MV-4-11 (cell line): ENCODE measurements at regions not wholly inside any gene's neighbourhood (a gene's known extent, or its start where the extent isn't known, plus 50 kb on each side); places are given as distances from the start of the nearest gene placed in this dataset.
"Not testable (repeated sequence)": the region's sequence is repeated elsewhere in the genome, so short reads cannot be mapped to it uniquely, and the experiment has no call there.

Source experiments
- DNase-seq: peaks from one replicate; lab custom pipeline; 2025; lab: John Stamatoyannopoulos, UW

DNA sequence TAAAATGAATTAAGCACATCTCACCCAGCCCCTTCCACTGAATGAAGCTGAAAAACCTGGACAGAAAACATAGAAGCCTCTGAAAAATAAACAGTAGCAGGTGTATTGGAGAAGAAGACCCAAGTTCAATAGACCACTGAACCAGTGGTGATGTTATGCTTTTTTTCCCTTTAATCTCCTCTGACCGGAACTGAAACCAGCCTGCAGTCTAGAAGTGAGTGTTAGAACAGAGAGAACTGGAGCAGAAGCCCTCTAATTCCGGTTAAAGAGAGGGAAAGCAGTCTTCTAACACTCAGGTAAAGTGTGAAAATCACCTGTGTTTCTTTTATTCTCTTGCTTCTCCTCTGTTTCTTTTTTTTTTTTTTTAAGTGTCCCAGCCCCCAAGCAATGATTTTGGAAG lies 83.5 kb upstream of the CCL21 start:
- peak; percentile 42 for DNase-seq

DNA sequence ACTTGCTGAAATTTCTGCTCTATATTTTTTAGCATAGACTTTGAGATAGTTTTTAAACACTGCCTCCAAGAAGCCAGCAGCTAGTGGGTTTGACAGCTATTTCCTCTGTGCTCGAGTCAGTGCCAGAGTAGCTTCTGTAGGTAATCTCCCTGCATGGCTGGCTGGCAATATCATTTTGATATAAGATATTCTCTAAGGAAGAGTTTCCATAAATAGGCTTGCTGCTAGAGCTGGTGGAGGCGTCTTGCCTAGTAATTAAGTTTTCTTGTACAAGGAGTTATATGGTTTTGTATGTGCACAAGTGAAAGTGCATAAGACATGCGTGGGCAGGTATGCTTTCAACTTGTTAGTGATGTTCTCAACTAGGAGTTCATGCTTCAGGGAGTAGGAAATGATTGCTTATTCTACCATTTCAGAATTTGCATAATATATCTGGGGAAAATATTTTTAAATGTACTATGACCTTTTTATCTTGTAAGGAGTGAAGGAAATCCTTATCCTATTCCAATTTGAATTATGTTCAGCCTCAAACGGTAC lies 74.1 kb upstream of the CCL21 start:
- no peak for DNase-seq

DNA sequence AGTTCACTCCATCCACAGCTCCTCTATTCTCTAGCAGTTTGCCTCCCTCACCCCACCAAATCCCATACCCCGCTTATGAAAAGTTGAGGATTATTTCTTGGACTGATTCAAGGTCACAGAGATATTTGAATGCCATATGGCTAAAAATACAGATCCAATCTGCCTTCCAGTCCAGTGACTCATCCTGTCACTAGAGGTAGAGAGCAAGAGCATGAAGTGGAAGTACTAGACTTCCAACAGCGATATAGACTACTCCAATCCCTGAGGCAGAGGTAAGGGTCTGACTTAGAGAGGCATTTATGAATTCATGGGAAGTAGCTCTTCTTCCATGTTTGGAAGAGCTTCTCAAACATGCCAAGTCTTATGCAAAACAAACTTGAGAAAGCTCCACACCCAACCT lies 72.4 kb upstream of the CCL21 start:
- no peak for DNase-seq

DNA sequence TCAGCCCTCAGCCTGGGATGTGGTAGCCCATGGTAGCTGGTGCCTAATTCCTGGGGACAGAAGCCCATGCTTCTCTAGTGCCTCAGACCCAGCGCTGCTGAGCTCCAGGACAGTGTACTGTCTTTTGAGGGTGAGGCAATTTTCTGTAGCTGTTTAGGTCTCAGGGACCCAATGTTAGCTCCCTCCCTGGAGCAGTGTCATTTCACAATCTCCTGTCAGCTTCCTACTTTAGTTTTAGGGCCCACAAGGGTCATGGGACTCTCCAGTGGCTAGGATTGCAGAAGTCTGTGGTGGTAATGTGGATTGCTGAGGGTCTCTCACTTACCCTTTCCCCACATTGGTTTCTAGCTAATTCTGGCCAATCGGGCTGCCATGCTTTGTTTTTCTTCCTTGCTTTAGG lies 67.7 kb upstream of the CCL21 start:
- DNase-seq, result peak; percentile 94

DNA sequence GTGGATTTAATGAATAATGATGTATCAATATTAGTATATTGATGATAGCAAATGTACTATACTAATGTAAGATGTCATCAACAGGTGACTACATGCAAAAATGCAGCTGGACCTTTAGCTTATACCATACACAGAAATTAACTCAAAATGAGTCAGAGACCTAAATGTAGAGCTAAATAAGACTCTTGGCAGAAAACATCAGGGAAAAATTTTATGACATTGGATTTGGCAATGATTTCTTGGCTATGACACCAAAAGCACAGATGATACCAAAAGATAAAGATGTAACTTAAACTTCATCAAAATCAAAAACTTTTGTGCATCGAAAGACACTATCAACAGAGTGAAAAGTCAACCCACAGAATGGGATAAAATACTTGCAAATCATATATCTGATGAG lies 64.0 kb upstream of the CCL21 start:
- DNase-seq, result no peak

DNA sequence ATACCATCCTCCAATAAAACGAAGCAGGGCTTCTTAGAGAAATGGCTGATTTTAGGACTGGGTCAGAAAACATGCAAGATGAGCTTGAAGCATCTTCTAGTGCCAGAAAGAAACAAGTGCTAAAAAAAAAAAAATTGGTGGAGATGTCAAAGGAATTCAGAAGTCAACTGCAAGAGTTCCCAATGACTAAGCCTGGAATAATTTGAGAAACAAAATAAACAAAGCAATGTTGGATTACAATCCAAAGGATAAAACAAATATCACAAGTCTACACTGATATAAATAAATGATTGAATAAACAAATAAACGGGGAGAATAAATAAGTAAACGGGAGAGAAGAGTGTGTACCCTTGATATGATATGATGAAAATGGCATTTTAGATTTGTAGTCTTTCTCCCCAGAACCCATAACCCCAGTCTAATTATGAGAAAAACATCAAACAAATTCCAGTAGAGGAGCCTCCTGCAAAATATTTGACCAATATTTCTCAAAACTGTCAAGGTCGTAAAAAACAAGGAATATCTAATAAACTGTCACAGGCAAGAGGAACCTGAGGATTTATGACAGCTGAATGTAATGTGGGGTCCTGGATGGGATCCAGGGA lies 63.5 kb upstream of the CCL21 start:
- DNase-seq, result no peak

DNA sequence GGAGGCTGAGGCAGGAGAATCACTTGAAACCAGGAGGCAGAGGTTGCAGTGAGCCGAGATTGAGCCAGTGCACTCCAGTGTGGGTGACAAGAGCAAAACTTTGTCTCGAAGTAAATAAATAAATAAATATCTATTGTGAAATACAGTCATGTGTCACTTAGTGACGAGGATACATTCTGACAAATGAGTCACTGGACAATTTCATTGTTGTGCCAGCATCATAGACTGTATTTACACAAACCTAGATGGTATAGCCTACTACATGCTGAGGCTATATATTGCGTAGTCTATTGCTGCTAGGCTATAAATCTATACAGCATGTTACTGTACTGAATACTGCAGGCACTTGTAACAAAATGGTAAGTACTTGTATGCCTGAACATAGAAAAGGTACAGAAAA lies 61.1 kb upstream of the CCL21 start:
- peak; percentile 42 for DNase-seq

DNA sequence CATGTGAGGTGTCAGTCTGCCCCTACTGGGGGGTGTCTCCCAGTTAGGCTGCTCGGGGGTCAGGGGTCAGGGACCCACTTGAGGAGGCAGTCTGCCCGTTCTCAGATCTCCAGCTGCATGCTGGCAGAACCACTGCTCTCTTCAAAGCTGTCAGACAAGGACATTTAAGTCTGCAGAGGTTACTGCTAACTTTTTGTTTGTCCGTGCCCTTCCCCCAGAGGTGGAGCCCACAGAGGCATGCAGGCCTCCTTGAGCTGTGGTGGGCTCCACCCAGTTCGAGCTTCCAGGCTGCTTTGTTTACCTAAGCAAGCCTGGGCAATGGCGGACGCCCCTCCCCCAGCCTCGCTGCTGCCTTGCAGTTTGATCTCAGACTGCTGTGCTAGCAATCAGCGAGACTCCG lies 57.2 kb upstream of the CCL21 start:
- not testable (repeated sequence) for DNase-seq

DNA sequence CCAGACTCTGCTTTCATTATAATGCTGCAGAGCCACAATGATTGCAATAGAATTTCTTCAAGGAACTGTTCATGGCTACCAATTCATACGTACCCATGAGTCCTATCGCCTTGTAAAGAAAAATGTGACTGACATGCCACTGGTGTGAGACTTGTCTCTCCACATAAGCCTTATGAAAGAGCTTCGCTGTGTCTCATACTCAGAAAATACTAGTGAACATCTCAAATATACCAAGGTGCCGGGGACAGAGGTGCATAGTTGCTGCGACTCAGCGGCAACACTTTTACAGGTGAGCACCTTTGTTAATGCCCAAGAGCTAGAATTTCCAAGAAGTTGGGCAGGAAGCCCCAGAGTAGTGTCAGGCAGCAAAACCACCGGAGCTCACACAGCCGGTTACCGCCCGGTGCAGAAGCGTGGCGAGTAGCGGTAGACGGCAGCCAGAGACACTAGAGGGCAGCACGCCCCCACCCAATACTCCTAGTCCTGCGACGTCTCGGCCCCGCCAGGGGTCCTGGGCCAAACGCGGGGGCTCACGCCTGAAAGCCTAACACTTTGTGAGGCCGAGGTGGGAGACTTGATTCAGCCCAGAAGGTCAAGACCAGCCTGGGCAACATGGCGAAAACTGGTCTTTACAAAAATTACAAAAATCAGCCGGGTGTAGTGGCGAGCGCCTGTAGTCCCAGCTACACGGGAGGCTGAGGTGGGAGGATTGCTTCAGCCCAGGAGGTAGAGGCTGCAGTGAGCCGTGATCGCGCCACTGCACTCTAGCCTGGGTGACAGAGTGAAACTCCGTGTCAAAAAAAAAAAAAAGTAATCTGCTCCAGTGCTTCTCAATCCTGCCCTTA lies 50.5 kb upstream of the CCL21 start:
- DNase-seq, result peak; percentile 9
